Transverse colon (tissue), 4 donors: ENCODE measurements at regions not wholly inside any gene's neighbourhood (a gene's known extent, or its start where the extent isn't known, plus 50 kb on each side); places are given as distances from the start of the nearest gene placed in this dataset.

Source experiments
- EP300 ChIP-seq: sonication (generic); formaldehyde crosslinking; IDR thresholded peaks from one replicate; pipeline ENCODE4 v1.6.1; 2017; ENCODE audit warnings: antibody characterized with exemption, low read depth
- POLR2AphosphoS5 ChIP-seq, 3 donors: sonication (generic); formaldehyde crosslinking; IDR thresholded peaks; one replicate each; pipeline ENCODE4 v1.6.1; 2016; ENCODE audit warnings: antibody characterized with exemption in 3 of 3
- TF ChIP-seq, protein P1 (sequence below), 5 experiments: fragments of 200-600 bp in 3 of 5; fragments of 450-650 bp in 2 of 5; sonication (generic) in 3 of 5; IDR thresholded peaks; 1 replicate in 2 of 5; 2 replicates in 3 of 5; pipeline ENCODE4 v1.5.1; 2016 to 2017; ENCODE audit warnings: antibody characterized with exemption in 5 of 5, inconsistent platforms in 3 of 5, mild to moderate bottlenecking in 2 of 5, moderate library complexity in 1 of 5

DNA sequence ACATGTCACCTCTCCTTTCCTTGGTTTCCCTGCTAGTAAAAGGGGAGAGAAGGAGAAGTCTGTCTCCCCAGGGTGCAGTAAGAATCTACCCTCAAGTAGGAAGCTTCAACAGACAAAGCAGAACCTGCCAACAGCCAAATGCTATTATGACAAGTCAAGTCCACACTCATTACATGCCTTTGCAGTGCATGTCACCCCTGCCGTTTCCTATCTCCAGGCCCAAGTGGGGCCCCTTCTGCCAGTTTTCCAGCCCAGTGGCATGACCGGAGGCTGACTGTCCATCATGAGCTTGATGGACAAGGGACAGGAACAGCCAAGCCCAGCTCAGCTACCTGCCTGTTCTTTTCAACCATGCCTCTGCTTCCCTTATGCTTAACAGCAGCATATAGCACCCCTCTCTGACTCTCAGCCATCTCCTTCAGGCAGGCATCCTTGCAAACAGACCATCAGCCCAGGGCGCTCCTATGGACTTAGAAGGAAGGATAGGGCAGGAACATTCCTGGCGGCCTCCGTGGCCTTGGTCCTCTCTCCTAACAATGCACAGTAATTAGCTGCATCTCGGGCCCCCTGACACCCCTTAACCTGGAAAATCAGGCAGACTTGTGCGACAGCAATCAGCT, 107.2 kb upstream of the RAD23B start:
- TF ChIP-seq, protein P1, sequence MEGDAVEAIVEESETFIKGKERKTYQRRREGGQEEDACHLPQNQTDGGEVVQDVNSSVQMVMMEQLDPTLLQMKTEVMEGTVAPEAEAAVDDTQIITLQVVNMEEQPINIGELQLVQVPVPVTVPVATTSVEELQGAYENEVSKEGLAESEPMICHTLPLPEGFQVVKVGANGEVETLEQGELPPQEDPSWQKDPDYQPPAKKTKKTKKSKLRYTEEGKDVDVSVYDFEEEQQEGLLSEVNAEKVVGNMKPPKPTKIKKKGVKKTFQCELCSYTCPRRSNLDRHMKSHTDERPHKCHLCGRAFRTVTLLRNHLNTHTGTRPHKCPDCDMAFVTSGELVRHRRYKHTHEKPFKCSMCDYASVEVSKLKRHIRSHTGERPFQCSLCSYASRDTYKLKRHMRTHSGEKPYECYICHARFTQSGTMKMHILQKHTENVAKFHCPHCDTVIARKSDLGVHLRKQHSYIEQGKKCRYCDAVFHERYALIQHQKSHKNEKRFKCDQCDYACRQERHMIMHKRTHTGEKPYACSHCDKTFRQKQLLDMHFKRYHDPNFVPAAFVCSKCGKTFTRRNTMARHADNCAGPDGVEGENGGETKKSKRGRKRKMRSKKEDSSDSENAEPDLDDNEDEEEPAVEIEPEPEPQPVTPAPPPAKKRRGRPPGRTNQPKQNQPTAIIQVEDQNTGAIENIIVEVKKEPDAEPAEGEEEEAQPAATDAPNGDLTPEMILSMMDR (IDR thresholded peaks at IDR 0.05) = no peak
- TF ChIP-seq POLR2AphosphoS5 (IDR thresholded peaks at IDR 0.05) (no peak), EP300 (no peak)
